ENCODE measurements at regions not wholly inside any gene's neighbourhood (a gene's known extent, or its start where the extent isn't known, plus 50 kb on each side); places are given as distances from the start of the nearest gene placed in this dataset.

DNA sequence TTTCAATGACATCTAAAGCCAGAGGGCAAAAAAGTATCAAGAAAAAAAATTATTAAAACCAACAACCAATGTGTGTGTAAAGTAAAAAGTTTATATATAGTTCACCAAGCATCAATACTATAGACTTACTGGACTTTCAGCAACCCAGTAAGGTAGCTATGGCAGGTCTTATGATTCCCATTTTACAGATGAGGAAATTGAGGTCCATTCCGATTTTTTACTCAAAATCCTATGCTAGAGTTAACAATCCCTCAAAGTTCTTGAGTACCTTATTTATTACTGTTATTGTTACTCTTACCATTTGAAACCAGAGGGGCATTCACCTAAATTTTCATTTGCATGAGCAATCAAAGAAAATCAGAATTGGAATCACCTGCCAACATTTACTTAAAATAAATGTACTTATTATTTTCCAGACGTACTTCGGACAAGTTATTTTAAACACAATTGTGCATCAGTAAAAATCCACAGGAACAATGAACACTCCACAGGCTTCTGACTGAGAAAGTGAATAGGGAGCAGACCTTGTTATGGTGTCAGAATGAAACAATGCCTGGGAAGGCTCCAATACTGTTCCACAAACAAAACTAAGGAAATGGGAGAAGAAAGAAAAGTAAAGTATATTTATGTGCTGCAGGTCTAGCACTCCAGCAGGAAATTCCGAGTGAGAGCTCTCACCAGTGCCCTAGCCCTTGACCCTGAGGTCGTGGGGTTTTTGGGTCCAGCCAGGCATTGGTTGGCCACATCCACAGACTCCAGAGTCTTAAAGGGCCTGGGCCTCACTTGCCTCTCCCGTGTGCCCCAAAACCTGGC lies 229.9 kb downstream of the PIK3R1 start:
- DNase-seq (ENCODE audit: extremely low spot score, insufficient read length, low read depth), result no peak
- FAIRE-seq, result peak; percentile 5

DNA sequence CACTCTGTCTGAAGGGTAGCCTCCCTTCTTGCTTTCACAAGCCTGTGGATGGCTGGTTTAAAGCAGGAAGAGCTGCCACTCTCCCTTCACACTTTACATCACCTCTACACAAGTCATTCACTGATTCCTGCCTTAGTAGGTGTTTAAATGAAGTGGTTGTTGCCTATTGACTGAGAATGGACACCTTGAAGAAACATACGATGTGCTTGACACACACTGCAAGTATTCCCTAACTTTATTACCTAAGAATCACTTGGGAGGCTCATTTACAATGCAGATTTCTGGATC lies 230.5 kb downstream of the PIK3R1 start:
- DNase-seq (ENCODE audit: extremely low spot score, insufficient read length, low read depth) (no peak), FAIRE-seq (peak; percentile 54)

- DNase-seq (ENCODE audit: extremely low spot score, insufficient read length, low read depth) (no peak), FAIRE-seq (peak; percentile 80)
Measured at GRCh38 chr5:68446487-68446894, 230.9 kb downstream of the PIK3R1 start.

- DNase-seq (ENCODE audit: extremely low spot score, insufficient read length, low read depth) (no peak), FAIRE-seq (peak; percentile 24)
Measured at GRCh38 chr5:68447136-68447929, 231.8 kb downstream of the PIK3R1 start.

DNA sequence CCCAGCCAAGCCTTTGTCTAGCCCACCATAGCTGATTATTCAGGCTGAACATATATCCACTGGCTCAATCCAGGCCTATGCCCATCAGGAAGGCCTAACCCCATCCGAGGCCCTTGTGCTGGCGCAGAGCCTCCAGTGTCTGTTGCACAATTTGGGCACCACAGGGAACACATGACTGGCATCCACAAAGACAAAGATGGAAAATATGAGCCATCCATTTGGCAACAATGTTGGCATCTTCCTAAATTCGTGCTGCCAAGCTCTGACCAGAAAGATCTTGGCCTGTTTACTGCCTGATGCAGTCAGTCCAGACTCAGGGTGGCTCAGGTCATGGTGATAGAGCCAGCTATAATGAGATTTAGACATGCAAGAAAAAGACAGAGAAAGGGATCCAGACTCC lies 233.8 kb downstream of the PIK3R1 start:
- FAIRE-seq, result no peak
- no peak for DNase-seq (ENCODE audit: extremely low spot score, insufficient read length, low read depth)

DNA sequence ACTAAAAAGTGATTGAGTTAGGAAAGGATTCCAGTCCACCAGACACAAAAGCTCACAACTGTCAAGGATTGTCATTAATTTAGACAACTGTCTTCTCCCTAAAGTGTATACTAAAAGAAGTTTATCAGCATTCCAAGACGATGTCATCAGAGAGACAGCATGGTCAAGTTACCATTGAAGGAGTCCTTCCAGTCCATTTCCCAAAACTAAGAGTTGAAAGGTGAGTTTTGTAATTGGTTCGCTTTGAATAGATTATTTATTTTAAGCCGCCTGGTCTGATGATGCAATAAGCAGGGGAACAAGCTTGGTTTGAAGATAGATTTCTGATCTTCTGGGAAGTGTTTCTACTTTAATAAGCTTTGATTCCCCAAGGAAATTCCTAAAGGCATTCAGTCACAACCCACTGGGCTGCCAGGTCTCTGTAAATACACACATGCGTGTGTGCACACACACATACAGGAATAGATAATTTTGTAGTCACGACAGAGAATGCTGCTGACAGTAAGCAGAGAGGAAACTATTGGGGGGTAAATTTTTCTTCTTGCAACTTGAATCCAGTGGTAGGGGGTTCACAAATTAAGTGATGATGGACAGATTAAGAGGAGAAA lies 234.8 kb downstream of the PIK3R1 start:
- FAIRE-seq, result no peak
- DNase-seq (ENCODE audit: extremely low spot score, insufficient read length, low read depth), result no peak

DNA sequence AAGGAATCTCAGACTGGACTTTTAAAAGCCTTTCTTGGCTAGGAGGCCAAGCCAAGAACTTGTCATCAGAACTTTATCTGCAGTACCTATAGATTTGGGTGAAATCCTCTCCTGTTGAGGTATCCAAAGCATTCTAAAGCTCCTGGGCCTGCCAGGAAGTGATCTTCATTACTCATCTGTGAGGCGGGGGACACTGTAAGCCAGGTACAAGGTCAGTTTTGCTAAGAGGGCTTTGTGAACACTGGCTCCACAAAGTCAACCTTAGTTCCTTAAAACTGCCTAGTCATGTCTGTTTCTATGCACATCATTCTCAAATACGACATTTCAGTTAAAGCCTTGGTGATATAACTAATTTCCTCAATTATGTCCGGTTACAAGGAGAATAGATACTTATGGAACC lies 236.7 kb downstream of the PIK3R1 start:
- DNase-seq (ENCODE audit: extremely low spot score, insufficient read length, low read depth) (no peak), FAIRE-seq (no peak)

DNA sequence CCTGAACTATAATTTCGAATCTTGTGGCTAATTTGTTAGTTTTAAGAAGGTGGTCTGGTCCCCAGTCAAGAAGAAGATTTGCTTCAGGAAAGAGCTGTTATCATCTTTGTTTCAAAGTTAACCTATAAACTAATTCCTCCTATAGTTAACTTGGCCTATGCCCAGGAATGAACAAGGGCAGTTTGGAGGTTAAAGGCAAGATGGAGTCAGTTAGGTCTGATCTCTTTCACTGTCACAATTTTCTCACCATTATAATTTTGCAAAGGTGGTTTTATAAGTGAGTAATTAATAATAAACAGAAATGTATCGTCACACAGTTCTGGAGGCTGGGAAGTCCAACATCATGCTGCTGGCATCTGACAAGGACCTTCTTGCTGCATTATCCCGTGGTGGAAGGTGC lies 238.6 kb downstream of the PIK3R1 start:
- DNase-seq (ENCODE audit: extremely low spot score, insufficient read length, low read depth) (no peak), FAIRE-seq (no peak)

DNA sequence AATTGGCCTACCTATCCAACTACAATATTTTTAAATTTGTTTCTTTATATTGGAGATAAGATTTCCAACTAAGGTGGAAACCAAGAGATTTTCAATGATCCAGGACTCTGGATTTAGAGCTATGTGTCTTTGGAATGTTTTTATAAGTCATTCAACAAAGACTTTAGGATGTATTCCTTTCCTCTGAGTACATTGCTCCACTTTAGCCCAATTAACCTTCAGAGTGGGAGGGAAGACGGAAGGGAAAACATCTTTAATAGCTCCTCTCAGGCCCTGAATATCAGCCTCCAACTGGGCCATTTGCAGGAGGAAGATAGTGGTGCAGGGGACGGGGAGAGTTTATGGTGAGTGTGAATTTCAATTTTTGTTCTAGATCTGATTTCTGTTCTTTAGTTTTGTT lies 239.2 kb downstream of the PIK3R1 start:
- DNase-seq (ENCODE audit: extremely low spot score, insufficient read length, low read depth), result no peak
- FAIRE-seq, result no peak

GRCh38 chr5:68455216-68455615 lies 239.7 kb downstream of the PIK3R1 start:
- FAIRE-seq (no peak), DNase-seq (ENCODE audit: extremely low spot score, insufficient read length, low read depth) (no peak)

DNA sequence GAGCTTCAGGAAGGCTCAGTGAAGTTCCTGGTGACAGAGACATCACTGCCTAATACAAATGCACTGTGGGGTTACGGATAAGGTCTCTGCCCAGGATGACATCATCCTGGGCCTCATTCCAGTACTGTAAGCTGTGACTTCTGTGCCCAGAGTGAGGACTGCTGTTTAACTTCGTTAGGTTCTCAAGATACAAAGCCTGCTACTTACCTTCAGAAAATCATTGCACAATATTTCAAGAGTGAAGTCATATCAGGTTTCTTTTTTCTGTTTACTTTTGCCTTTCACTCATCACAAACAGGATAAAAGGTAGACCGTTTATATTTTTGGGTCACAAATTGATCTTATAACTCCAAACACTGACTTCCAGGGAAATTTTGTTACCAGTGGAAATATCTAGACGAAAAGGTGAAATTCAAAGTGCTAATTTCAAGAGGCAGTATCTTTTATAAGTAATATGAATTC lies 241.2 kb downstream of the PIK3R1 start:
- DNase-seq (ENCODE audit: extremely low spot score, insufficient read length, low read depth) (no peak), FAIRE-seq (no peak)

- FAIRE-seq, result no peak
Measured at GRCh38 chr5:68457285-68457684, 241.7 kb downstream of the PIK3R1 start.

DNA sequence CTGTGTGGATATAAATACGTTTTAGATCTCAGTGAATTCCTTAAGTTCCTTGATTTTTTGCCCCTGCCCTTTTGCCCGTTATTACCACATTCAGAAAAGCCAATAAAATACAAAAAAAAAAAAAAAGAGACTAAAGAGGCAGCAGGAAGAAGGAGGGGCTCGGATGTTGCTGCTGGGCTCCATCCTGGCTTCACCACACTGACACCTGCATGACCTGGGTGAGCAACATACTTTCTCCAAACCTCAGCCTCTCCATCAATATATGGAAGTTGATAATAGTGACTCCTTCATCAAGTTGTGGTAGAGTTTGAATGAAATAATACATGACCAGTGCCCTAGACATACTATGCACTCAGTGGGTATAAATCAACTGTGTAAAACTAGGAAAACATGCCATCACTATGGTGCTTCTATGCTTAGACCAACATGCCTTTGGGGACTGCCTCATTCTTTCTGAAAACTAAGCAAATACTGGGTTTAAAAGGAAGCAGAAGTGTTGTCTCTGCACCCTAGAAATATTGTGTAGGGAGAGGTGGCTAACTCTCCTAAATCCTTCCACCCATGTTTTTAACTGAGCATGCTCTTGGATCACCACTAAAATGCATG lies 243.0 kb downstream of the PIK3R1 start:
- FAIRE-seq (no peak), DNase-seq (ENCODE audit: extremely low spot score, insufficient read length, low read depth) (no peak)

More at GRCh38 chr5:68457285-68457684, 241.7 kb downstream of the PIK3R1 start:
- DNase-seq (ENCODE audit: extremely low spot score, insufficient read length, low read depth), result no peak

DNA sequence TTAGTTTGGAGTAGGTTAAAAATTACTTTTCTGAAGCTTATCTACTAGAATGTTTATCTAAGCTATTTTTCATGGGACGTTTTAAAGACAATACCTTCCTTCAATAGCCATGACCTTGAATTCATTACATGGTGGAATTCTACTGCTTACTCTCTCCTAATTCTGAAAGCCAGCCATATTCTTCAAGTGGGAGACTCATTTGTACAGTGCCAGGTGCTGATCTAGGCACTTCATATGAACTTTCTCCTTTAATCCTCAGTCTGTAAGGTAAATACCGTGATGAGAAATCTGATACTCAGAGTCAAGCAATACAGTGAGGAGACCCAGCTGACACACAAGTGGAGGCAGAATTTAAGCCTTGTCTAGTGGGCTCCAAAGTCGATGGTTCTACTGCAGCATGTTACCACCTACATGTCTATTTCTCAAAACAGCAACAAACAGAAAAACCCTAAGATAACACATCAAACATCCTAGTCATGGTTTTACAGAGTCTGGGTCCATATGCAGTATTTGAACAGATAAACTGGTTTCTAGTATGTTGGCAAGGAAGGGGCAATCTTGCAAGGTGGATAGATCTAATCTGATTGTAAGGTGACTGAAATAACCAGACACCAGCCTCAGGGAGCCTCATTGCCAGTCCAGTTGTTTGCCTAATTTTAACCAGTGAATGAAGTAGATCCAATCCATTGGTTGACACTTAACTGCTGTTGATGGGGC lies 243.7 kb downstream of the PIK3R1 start:
- no peak for DNase-seq (ENCODE audit: extremely low spot score, insufficient read length, low read depth)
- peak; percentile 24 for FAIRE-seq

GRCh38 chr5:68459810-68460139 lies 244.2 kb downstream of the PIK3R1 start:
- no peak for DNase-seq (ENCODE audit: extremely low spot score, insufficient read length, low read depth)
- no peak for FAIRE-seq

GRCh38 chr5:68460147-68460798 lies 244.7 kb downstream of the PIK3R1 start:
- DNase-seq (ENCODE audit: extremely low spot score, insufficient read length, low read depth) (no peak), FAIRE-seq (peak; percentile 55)

DNA sequence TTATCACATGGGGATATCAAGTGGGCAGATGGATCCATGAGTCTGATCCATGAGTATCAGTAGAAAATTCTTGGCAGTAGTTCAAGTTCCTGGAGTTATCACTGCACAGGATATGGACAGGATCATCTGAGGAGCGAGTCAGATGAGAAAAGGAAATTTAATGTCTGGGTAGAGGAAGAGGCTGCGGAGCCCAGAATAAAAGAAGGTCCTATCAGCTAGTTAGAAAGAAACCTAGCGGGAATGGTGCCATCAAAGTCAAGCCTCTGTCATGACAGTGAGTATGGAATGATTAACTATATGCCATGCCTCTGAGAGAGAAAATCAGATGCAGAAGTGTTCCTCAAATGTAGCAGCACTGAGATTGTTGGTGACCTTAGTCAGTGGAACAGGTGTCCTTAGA lies 248.1 kb downstream of the PIK3R1 start:
- no peak for FAIRE-seq
- no peak for DNase-seq (ENCODE audit: extremely low spot score, insufficient read length, low read depth)

- DNase-seq (ENCODE audit: extremely low spot score, insufficient read length, low read depth), result no peak
- FAIRE-seq, result peak; percentile 54
Measured at GRCh38 chr5:68464424-68464823, 248.9 kb downstream of the PIK3R1 start.

GRCh38 chr5:68465133-68465532 lies 249.6 kb downstream of the PIK3R1 start:
- no peak for DNase-seq (ENCODE audit: extremely low spot score, insufficient read length, low read depth)
- FAIRE-seq, result no peak

All from GM18507 (cell line).